Activated CD4-positive, alpha-beta memory T cell treated with anti-CD3 and anti-CD28 coated beads for 36 hours (primary cell): ENCODE measurements at regions not wholly inside any gene's neighbourhood (a gene's known extent, or its start where the extent isn't known, plus 50 kb on each side); places are given as distances from the start of the nearest gene placed in this dataset.
"Not testable (repeated sequence)": the region's sequence is repeated elsewhere in the genome, so short reads cannot be mapped to it uniquely, and the experiment has no call there.

Experiments used
- CTCF ChIA-PET: fragments of 350-600 bp; sonication (Branson Sonifier 250); formaldehyde crosslinking; loops from one replicate; lab custom pipeline; 2021; ENCODE audit warnings: antibody characterized with exemption, inconsistent platforms; lab: Charles Lee
- POLR2A ChIA-PET: fragments of 350-600 bp; sonication (Branson Sonifier 250); formaldehyde crosslinking; loops from one replicate; lab custom pipeline; 2021; ENCODE audit warnings: antibody characterized with exemption; lab: Charles Lee
- DNase-seq: peaks from one replicate; pipeline ENCODE4 v3.0.0-alpha.2; 2020
- H3K27ac Mint-ChIP-seq: one replicate; pipeline ENCODE4 v1.8.0; 2021; ENCODE audit warnings: mixed read lengths
- H3K27me3 Mint-ChIP-seq: one replicate; pipeline ENCODE4 v1.8.0; 2021; ENCODE audit warnings: mixed read lengths
- H3K36me3 Mint-ChIP-seq: one replicate; pipeline ENCODE4 v1.8.0; 2021; ENCODE audit warnings: mixed read lengths
- H3K4me1 Mint-ChIP-seq: one replicate; pipeline ENCODE4 v1.8.0; 2021; ENCODE audit warnings: low read depth, mixed read lengths
- H3K4me3 Mint-ChIP-seq: one replicate; pipeline ENCODE4 v1.8.0; 2021; ENCODE audit warnings: mild to moderate bottlenecking, mixed read lengths
- H3K9me3 Mint-ChIP-seq: one replicate; pipeline ENCODE4 v1.8.0; 2021; ENCODE audit warnings: mixed read lengths
- intact Hi-C: fragments of 100-400 bp; cut with micrococcal nuclease; formaldehyde crosslinking; loops from one replicate; pipeline ENCODE4 v1.15.1; 2023

GRCh38 chr16:8044796-8045195 lies 545.5 kb downstream of the TMEM114 start:
- no peak overlapping the region for H3K27ac Mint-ChIP-seq
- no peak overlapping the region for H3K4me3 Mint-ChIP-seq
- H3K27me3 Mint-ChIP-seq, result no peaks in the 10 kb centered on the region
- intact Hi-C loops, result no loop called here
- POLR2A ChIA-PET, result no interaction called here
- no peaks in the 10 kb centered on the region for H3K4me1 Mint-ChIP-seq
- CTCF ChIA-PET, result no interaction called here
- no peaks in the 10 kb centered on the region for H3K36me3 Mint-ChIP-seq
- peaks cover 24% of the 10 kb centered on the region for H3K9me3 Mint-ChIP-seq
- DNase-seq, result no peak

GRCh38 chr16:8032406-8032805 lies 557.9 kb downstream of the TMEM114 start:
- DNase-seq, result no peak
- Mint-ChIP-seq H3K4me1 (no peaks in the 10 kb centered on the region), H3K9me3 (peaks cover 20% of the 10 kb centered on the region), H3K36me3 (no peaks in the 10 kb centered on the region), H3K27ac (no peak overlapping the region), H3K27me3 (no peaks in the 10 kb centered on the region), H3K4me3 (no peak overlapping the region)
- POLR2A ChIA-PET, result no interaction called here
- intact Hi-C loops, result no loop called here
- CTCF ChIA-PET, result no interaction called here

GRCh38 chr16:8030004-8030403 lies 560.3 kb downstream of the TMEM114 start:
- intact Hi-C loops, CTCF ChIA-PET, H3K4me3 Mint-ChIP-seq, H3K27ac Mint-ChIP-seq, POLR2A ChIA-PET, H3K36me3 Mint-ChIP-seq, DNase-seq, H3K4me1 Mint-ChIP-seq, H3K27me3 Mint-ChIP-seq: not testable (repeated sequence)
- peaks cover 27% of the 10 kb centered on the region for H3K9me3 Mint-ChIP-seq

- no peaks in the 10 kb centered on the region for H3K4me1 Mint-ChIP-seq
- intact Hi-C loops, result no loop called here
- no peak overlapping the region for H3K4me3 Mint-ChIP-seq
- H3K9me3 Mint-ChIP-seq, result peaks cover 27% of the 10 kb centered on the region
- ChIA-PET CTCF (no interaction called here), POLR2A (no interaction called here)
- H3K27me3 Mint-ChIP-seq, result no peaks in the 10 kb centered on the region
- no peak overlapping the region for H3K27ac Mint-ChIP-seq
- no peak for DNase-seq
- no peaks in the 10 kb centered on the region for H3K36me3 Mint-ChIP-seq
Observed at GRCh38 chr16:8026450-8026849, 563.9 kb downstream of the TMEM114 start.

- DNase-seq, result no peak
- Mint-ChIP-seq H3K9me3 (peaks cover 24% of the 10 kb centered on the region), H3K36me3 (no peaks in the 10 kb centered on the region), H3K27me3 (no peaks in the 10 kb centered on the region), H3K27ac (no peak overlapping the region), H3K4me3 (no peak overlapping the region), H3K4me1 (no peaks in the 10 kb centered on the region)
- intact Hi-C loops, result no loop called here
- ChIA-PET POLR2A (no interaction called here), CTCF (no interaction called here)
Observed at GRCh38 chr16:8023326-8023725, 567.0 kb downstream of the TMEM114 start.

GRCh38 chr16:8005096-8005860 lies 585.0 kb downstream of the TMEM114 start:
- Mint-ChIP-seq H3K36me3 (no peaks in the 10 kb centered on the region), H3K4me1 (no peaks in the 10 kb centered on the region), H3K27ac (no peak overlapping the region), H3K9me3 (peaks cover 27% of the 10 kb centered on the region), H3K27me3 (no peaks in the 10 kb centered on the region), H3K4me3 (no peak overlapping the region)
- POLR2A ChIA-PET, result no interaction called here
- CTCF ChIA-PET, result no interaction called here
- DNase-seq, result no peak
- intact Hi-C loops, result no loop called here

GRCh38 chr16:7998789-7999453 lies 591.4 kb downstream of the TMEM114 start:
- no peaks in the 10 kb centered on the region for H3K4me1 Mint-ChIP-seq
- no peak overlapping the region for H3K4me3 Mint-ChIP-seq
- H3K36me3 Mint-ChIP-seq, result no peaks in the 10 kb centered on the region
- intact Hi-C loops, result no loop called here
- H3K27me3 Mint-ChIP-seq, result no peaks in the 10 kb centered on the region
- CTCF ChIA-PET, result no interaction called here
- POLR2A ChIA-PET, result no interaction called here
- no peak for DNase-seq
- no peak overlapping the region for H3K27ac Mint-ChIP-seq
- peaks cover 42% of the 10 kb centered on the region for H3K9me3 Mint-ChIP-seq

GRCh38 chr16:7997966-7998365 lies 592.3 kb downstream of the TMEM114 start:
- no peaks in the 10 kb centered on the region for H3K4me1 Mint-ChIP-seq
- H3K4me3 Mint-ChIP-seq, result no peak overlapping the region
- no peaks in the 10 kb centered on the region for H3K36me3 Mint-ChIP-seq
- ChIA-PET POLR2A (no interaction called here), CTCF (no interaction called here)
- H3K27me3 Mint-ChIP-seq, result no peaks in the 10 kb centered on the region
- intact Hi-C loops, result no loop called here
- H3K9me3 Mint-ChIP-seq, result peaks cover 44% of the 10 kb centered on the region
- DNase-seq, result no peak
- no peak overlapping the region for H3K27ac Mint-ChIP-seq

- H3K4me1 Mint-ChIP-seq, result no peaks in the 10 kb centered on the region
- ChIA-PET POLR2A (no interaction called here), CTCF (no interaction called here)
- no peaks in the 10 kb centered on the region for H3K27me3 Mint-ChIP-seq
- H3K9me3 Mint-ChIP-seq, result peaks cover 40% of the 10 kb centered on the region
- no peak overlapping the region for H3K4me3 Mint-ChIP-seq
- no peak for DNase-seq
- H3K27ac Mint-ChIP-seq, result no peak overlapping the region
- intact Hi-C loops, result no loop called here
- H3K36me3 Mint-ChIP-seq, result no peaks in the 10 kb centered on the region
Observed at GRCh38 chr16:7992616-7993015, 597.7 kb downstream of the TMEM114 start.

GRCh38 chr16:7990626-7991260 lies 599.6 kb downstream of the TMEM114 start:
- CTCF ChIA-PET, result no interaction called here
- peaks cover 29% of the 10 kb centered on the region for H3K9me3 Mint-ChIP-seq
- H3K27me3 Mint-ChIP-seq, result no peaks in the 10 kb centered on the region
- H3K4me1 Mint-ChIP-seq, result no peaks in the 10 kb centered on the region
- no peaks in the 10 kb centered on the region for H3K36me3 Mint-ChIP-seq
- no peak overlapping the region for H3K27ac Mint-ChIP-seq
- H3K4me3 Mint-ChIP-seq, result no peak overlapping the region
- DNase-seq, result no peak
- intact Hi-C loops, result no loop called here
- POLR2A ChIA-PET, result no interaction called here

- DNase-seq, result no peak
- POLR2A ChIA-PET, result no interaction called here
- intact Hi-C loops, result no loop called here
- Mint-ChIP-seq H3K9me3 (peaks cover 14% of the 10 kb centered on the region), H3K27me3 (no peaks in the 10 kb centered on the region), H3K36me3 (no peaks in the 10 kb centered on the region), H3K27ac (no peak overlapping the region), H3K4me3 (no peak overlapping the region), H3K4me1 (no peaks in the 10 kb centered on the region)
- CTCF ChIA-PET, result no interaction called here
Observed at GRCh38 chr16:7983676-7984075, 606.6 kb downstream of the TMEM114 start.

- H3K27me3 Mint-ChIP-seq, result no peaks in the 10 kb centered on the region
- no peaks in the 10 kb centered on the region for H3K36me3 Mint-ChIP-seq
- intact Hi-C loops, result no loop called here
- H3K4me1 Mint-ChIP-seq, result no peaks in the 10 kb centered on the region
- no peak overlapping the region for H3K27ac Mint-ChIP-seq
- ChIA-PET POLR2A (no interaction called here), CTCF (no interaction called here)
- H3K9me3 Mint-ChIP-seq, result peaks cover 4% of the 10 kb centered on the region
- DNase-seq, result no peak
- no peak overlapping the region for H3K4me3 Mint-ChIP-seq
Observed at GRCh38 chr16:7980133-7980483, 610.2 kb downstream of the TMEM114 start.
